C4-2B (cell line): ENCODE measurements at regions not wholly inside any gene's neighbourhood (a gene's known extent, or its start where the extent isn't known, plus 50 kb on each side); places are given as distances from the start of the nearest gene placed in this dataset.

Experiments
- H3K27ac ChIP-seq: fragments of 450-650 bp; 2 replicates; pipeline ENCODE4 v1.5.1; 2017
- ZFX ChIP-seq: fragments of 450-650 bp; IDR thresholded peaks from 2 replicates; pipeline ENCODE4 v1.6.1; 2017
- TF ChIP-seq, protein P1 (sequence below): fragments of 450-650 bp; conservative IDR thresholded peaks from 2 replicates; pipeline ENCODE4 v1.5.1; 2017; ENCODE audit warnings: mild to moderate bottlenecking

DNA sequence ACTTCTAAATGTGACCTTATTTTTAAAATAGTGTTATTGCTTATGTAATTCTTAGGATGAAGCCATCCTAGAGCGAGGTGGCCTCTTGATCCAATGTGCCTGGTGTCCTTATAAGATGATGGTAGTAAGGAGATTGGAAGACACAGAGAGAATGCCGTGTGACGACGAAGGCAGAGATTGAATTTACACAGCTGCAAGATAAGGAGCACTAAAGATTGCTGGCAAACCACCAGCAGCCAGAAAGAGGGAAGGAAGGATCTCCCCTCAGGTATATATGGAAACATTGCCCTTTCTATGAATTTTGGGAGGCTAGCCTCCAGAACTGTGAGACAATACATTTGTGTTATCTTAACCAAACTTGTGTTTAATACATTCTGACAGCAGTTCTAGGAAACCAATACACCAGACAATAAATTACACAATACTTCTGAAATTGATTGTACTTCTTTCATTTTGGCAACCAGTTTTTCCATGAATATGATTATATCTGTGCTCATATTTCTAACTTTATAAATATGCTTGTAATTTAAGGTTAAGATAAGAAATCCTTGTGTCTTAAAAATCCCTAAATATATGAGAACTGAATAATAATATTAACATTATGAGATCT lies 86.3 kb upstream of the VPREB1 start:
- no peak for TF ChIP-seq ZFX
- TF ChIP-seq, protein P1, sequence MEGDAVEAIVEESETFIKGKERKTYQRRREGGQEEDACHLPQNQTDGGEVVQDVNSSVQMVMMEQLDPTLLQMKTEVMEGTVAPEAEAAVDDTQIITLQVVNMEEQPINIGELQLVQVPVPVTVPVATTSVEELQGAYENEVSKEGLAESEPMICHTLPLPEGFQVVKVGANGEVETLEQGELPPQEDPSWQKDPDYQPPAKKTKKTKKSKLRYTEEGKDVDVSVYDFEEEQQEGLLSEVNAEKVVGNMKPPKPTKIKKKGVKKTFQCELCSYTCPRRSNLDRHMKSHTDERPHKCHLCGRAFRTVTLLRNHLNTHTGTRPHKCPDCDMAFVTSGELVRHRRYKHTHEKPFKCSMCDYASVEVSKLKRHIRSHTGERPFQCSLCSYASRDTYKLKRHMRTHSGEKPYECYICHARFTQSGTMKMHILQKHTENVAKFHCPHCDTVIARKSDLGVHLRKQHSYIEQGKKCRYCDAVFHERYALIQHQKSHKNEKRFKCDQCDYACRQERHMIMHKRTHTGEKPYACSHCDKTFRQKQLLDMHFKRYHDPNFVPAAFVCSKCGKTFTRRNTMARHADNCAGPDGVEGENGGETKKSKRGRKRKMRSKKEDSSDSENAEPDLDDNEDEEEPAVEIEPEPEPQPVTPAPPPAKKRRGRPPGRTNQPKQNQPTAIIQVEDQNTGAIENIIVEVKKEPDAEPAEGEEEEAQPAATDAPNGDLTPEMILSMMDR: no peak
- no peak overlapping the region for H3K27ac ChIP-seq

DNA sequence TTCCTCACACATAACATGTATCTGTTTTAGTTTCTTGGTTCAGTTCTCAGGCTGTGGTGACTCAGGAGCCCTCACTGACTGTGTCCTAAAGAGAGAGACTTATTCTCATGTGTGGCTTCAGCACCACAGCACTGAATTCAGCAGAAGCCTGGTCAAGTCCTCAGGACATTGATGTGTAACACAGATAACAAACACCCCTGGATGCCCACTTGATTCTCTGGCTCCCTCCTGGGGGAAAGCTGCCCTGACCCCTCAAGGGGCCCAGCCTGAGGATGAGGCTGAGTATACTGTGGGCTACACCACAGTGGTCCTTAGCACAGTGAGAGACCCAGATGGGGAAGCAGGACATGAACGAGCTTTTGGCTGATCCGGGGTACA lies 87.2 kb upstream of the VPREB1 start:
- no peak overlapping the region for H3K27ac ChIP-seq

DNA sequence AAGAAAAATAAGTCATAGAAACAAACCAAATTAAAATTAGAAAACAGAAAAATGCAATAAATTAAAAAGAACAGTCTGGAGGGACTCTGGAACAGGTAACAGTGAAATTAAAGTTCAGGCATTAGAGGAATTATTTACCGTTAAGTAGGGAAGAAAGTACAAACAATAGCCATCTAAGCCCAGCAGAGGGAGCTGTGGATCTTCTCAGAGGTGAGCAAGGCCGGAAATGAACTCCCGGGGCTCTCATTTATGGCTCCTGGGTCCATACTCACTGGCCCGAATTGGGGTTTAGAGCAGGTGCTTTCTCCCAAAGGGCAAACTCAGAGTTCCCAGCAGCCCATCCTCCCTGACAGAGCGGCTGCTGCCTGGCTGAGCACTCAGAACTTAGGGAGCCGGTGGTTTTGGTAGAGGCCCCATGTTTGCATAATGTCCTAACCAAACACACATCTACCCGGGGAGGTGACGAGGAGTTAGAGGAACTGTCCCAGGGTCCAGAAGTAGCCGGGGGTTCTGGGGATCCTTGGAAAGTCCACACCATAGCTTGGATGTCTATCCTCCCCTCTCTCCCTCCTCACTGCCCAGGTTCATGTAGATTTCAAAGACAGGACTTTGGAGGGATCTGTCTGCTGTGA lies 87.8 kb upstream of the VPREB1 start:
- H3K27ac ChIP-seq: no peak overlapping the region
- TF ChIP-seq, protein P1: peak; percentile 89
- TF ChIP-seq ZFX: no peak

More for the DNA sequence above, 87.2 kb upstream of the VPREB1 start:
- no peak for TF ChIP-seq ZFX
- TF ChIP-seq, protein P1: no peak

DNA sequence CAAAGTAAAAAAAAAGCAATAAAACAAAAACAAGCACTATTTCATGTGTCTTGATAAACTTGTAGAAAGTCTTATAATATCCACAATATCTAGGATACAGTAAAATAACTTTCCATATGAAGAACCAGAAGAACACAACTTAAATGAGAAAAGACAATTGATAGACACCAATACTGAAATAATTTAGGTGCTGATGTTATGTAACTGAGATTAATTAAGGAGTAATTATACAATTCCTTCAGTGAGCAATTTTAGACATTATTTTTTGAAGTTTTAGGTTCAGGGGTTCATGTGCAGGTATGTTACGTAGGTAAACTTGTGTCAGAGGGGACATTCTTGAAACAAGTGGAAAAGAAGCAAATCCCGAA lies 88.3 kb upstream of the VPREB1 start:
- no peak overlapping the region for H3K27ac ChIP-seq
- TF ChIP-seq, protein P1: no peak
- no peak for TF ChIP-seq ZFX

DNA sequence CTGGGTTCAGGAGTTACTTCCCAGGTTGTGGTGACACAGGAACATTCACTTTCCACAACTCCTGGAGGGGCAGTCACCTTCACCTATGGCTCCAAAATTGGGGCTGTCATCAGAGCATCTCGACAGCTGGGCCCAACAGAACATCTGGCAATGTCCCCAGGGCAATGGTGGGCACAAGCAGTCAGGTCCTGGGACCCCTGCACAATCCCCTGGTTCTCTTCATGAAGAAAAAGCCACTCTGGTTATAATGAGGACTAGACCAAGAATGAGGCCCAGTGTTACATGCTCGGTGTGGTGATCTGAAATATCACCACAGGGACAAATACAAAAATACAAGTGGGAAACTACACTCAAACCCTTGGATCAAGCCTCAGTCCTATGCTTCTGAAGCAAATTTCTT lies 89.0 kb upstream of the VPREB1 start:
- TF ChIP-seq, protein P1: no peak
- no peak for TF ChIP-seq ZFX
- no peak overlapping the region for H3K27ac ChIP-seq

DNA sequence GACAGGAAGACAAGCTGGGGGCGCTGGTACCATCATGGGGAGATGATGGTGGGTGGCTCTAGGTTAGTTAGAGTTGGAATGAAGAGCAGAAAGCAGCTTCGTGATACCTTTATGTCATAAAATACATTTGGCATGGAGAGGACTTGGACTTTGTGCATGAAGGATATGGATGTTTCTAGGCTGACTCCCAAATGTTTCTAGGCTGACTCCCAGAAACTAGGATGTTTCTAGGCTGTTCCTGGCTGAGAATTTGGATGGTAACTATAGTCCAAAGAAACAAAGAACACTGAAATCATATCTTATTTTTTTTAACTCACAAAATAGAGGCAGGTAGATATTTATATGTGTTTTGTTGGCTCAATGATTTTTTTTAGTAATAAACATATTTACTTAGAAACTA lies 89.4 kb upstream of the VPREB1 start:
- H3K27ac ChIP-seq: no peak overlapping the region
- TF ChIP-seq, protein P1: no peak
- no peak for TF ChIP-seq ZFX

DNA sequence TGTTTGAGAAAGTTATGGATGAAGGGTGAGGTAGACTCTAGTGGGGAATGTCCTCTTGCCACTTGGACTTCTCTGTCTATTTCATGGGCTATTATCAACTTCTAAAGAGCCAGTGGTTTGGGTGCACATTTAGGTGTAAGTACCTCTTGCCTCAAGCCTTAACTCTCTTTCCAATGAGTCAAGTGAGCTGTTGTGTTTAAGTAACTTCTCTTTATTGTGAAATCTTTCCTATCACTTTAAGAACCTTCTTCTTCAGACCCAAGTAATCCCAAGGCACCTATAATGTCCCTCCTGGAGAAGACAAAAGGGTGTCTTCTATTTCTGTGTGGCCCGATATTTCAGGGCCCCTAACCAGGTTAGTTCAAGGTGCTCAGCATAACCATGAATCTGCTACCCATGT lies 90.5 kb upstream of the VPREB1 start:
- H3K27ac ChIP-seq: no peak overlapping the region
- TF ChIP-seq, protein P1: no peak
- TF ChIP-seq ZFX: no peak
